Hepatocyte (in vitro differentiated cells): ENCODE measurements at regions not wholly inside any gene's neighbourhood (a gene's known extent, or its start where the extent isn't known, plus 50 kb on each side); places are given as distances from the start of the nearest gene placed in this dataset.

Source experiments
- DNase-seq: peaks from one replicate; pipeline ENCODE4 v3.0.0-alpha.2; 2016; ENCODE audit warnings: low spot score
- H2AFZ ChIP-seq: fragments of 200-600 bp; sonication (generic); 2 replicates; pipeline ENCODE4 v1.6.0; 2016; ENCODE audit warnings: antibody characterized with exemption, mild to moderate bottlenecking
- H3K27ac ChIP-seq: fragments of 200-600 bp; sonication (generic); 2 replicates; pipeline ENCODE4 v1.5.1; 2016; ENCODE audit warnings: mild to moderate bottlenecking
- H3K27me3 ChIP-seq: fragments of 200-600 bp; sonication (generic); 2 replicates; pipeline ENCODE4 v1.6.1; 2016
- H3K36me3 ChIP-seq: fragments of 200-600 bp; sonication (generic); replicated peaks from 2 replicates; pipeline ENCODE4 v1.5.1; 2016; ENCODE audit warnings: low read depth; ENCODE audit not compliant: insufficient read depth
- H3K4me1 ChIP-seq: fragments of 200-600 bp; sonication (generic); 2 replicates; pipeline ENCODE4 v1.5.1; 2016; ENCODE audit warnings: mild to moderate bottlenecking, moderate library complexity; ENCODE audit not compliant: insufficient read depth
- H3K4me2 ChIP-seq: fragments of 200-600 bp; sonication (generic); 2 replicates; pipeline ENCODE4 v1.6.0; 2016
- H3K4me3 ChIP-seq: fragments of 200-600 bp; sonication (generic); 2 replicates; pipeline ENCODE4 v1.5.1; 2016; ENCODE audit warnings: mild to moderate bottlenecking
- H3K79me2 ChIP-seq: fragments of 200-600 bp; sonication (generic); 2 replicates; pipeline ENCODE4 v1.6.0; 2017; ENCODE audit warnings: mild to moderate bottlenecking
- H3K9me2 ChIP-seq: fragments of 200-600 bp; sonication (generic); replicated peaks from 2 replicates; pipeline ENCODE4 v1.6.0; 2017; ENCODE audit warnings: mild to moderate bottlenecking; ENCODE audit not compliant: insufficient read depth
- H3K9me3 ChIP-seq: fragments of 200-600 bp; sonication (generic); 2 replicates; pipeline ENCODE4 v1.5.1; 2016; ENCODE audit warnings: low read depth, mild to moderate bottlenecking
- H4K20me1 ChIP-seq: fragments of 200-600 bp; sonication (generic); 2 replicates; pipeline ENCODE4 v1.6.0; 2016; ENCODE audit warnings: mild to moderate bottlenecking; ENCODE audit not compliant: insufficient read depth, poor library complexity, severe bottlenecking
- CTCF ChIP-seq: fragments of 200-600 bp; sonication (generic); IDR thresholded peaks from 2 replicates; pipeline ENCODE4 v1.5.1; 2016; ENCODE audit warnings: antibody characterized with exemption, mild to moderate bottlenecking; ENCODE audit not compliant: poor library complexity
- EZH2 ChIP-seq: fragments of 200-600 bp; sonication (generic); IDR thresholded peaks from 2 replicates; pipeline ENCODE4 v1.6.1; 2016; ENCODE audit warnings: antibody characterized with exemption, mild to moderate bottlenecking, borderline replicate concordance
- EZH2phosphoT487 ChIP-seq: fragments of 200-600 bp; sonication (generic); IDR thresholded peaks from one replicate; pipeline ENCODE4 v1.6.1; 2018; ENCODE audit warnings: antibody characterized with exemption, mild to moderate bottlenecking, low read depth, moderate library complexity; ENCODE audit not compliant: unreplicated experiment, severe bottlenecking
- WGBS: methylation state at CpG from one replicate; pipeline ENCODE4 v1.1.6; 2016; ENCODE audit warnings: low lambda C conversion rate; ENCODE audit errors: missing lambda C conversion rate; 5-methylcytosine and 5-hydroxymethylcytosine counted together

GRCh38 chr15:77867266-77868047 is 210.1 kb downstream of the TBC1D2B start:
- Histone ChIP-seq H2AFZ (no peak overlapping the region), H4K20me1 (no peaks in the 10 kb centered on the region), H3K4me3 (no peak overlapping the region), H3K4me1 (no peaks in the 10 kb centered on the region), H3K9me2 (no peaks in the 10 kb centered on the region), H3K4me2 (no peak overlapping the region), H3K79me2 (no peaks in the 10 kb centered on the region), H3K27me3 (no peaks in the 10 kb centered on the region), H3K9me3 (no peaks in the 10 kb centered on the region), H3K27ac (no peak overlapping the region), H3K36me3 (no peaks in the 10 kb centered on the region)
- no peak for DNase-seq
- 90% methylated on average over 24 of the region's 24 CpGs for WGBS
- TF ChIP-seq EZH2 (no peak), EZH2phosphoT487 (no peak), CTCF (no peak)

GRCh38 chr15:77866596-77867125 is 210.8 kb downstream of the TBC1D2B start:
- no peak overlapping the region for H3K4me2 ChIP-seq
- no peak overlapping the region for H2AFZ ChIP-seq
- H3K9me3 ChIP-seq, result no peaks in the 10 kb centered on the region
- H3K79me2 ChIP-seq, result no peaks in the 10 kb centered on the region
- H3K4me1 ChIP-seq, result no peaks in the 10 kb centered on the region
- H3K36me3 ChIP-seq, result no peaks in the 10 kb centered on the region
- H3K4me3 ChIP-seq, result no peak overlapping the region
- no peak for DNase-seq
- no peaks in the 10 kb centered on the region for H3K9me2 ChIP-seq
- H3K27ac ChIP-seq, result no peak overlapping the region
- TF ChIP-seq CTCF (no peak), EZH2phosphoT487 (no peak), EZH2 (no peak)
- no peaks in the 10 kb centered on the region for H4K20me1 ChIP-seq
- 82% methylated on average over 7 of the region's 8 CpGs for WGBS
- H3K27me3 ChIP-seq, result no peaks in the 10 kb centered on the region

GRCh38 chr15:77866186-77866585 is 211.3 kb downstream of the TBC1D2B start:
- no peak for DNase-seq
- Histone ChIP-seq H3K27me3 (no peaks in the 10 kb centered on the region), H3K4me3 (no peak overlapping the region), H3K36me3 (no peaks in the 10 kb centered on the region), H3K79me2 (no peaks in the 10 kb centered on the region), H3K27ac (no peak overlapping the region), H3K4me1 (no peaks in the 10 kb centered on the region), H3K4me2 (no peak overlapping the region), H3K9me2 (no peaks in the 10 kb centered on the region), H3K9me3 (no peaks in the 10 kb centered on the region), H2AFZ (no peak overlapping the region), H4K20me1 (no peaks in the 10 kb centered on the region)
- TF ChIP-seq CTCF (no peak), EZH2phosphoT487 (no peak), EZH2 (no peak)
- WGBS, result 91% methylated on average over 8 of the region's 8 CpGs
